ENCODE measurements at regions not wholly inside any gene's neighbourhood (a gene's known extent, or its start where the extent isn't known, plus 50 kb on each side); places are given as distances from the start of the nearest gene placed in this dataset.
"Not testable (repeated sequence)": the region's sequence is repeated elsewhere in the genome, so short reads cannot be mapped to it uniquely, and the experiment has no call there.

- H3K27ac ChIP-seq (ENCODE audit: low read depth, low read length): no peak overlapping the region
- H4K20me1 ChIP-seq (ENCODE audit: insufficient read depth, low read length): no peaks in the 10 kb centered on the region
- H3K27me3 ChIP-seq (ENCODE audit: insufficient read depth, low read length): no peaks in the 10 kb centered on the region
- no peaks in the 10 kb centered on the region for H3K79me2 ChIP-seq (ENCODE audit: insufficient read depth, low read length)
- H3K4me3 ChIP-seq (ENCODE audit: insufficient read depth, low read length): no peak overlapping the region
- H2AFZ ChIP-seq (ENCODE audit: low read length): no peak overlapping the region
- H3K36me3 ChIP-seq (ENCODE audit: insufficient read depth, low read length): no peaks in the 10 kb centered on the region
- H3K4me2 ChIP-seq (ENCODE audit: insufficient read depth, low read length): no peak overlapping the region
- TF ChIP-seq CTCF (IDR thresholded peaks at IDR 0.05; ENCODE audit: extremely low read depth, low read depth, low read length): no peak
- no peaks in the 10 kb centered on the region for H3K9me3 ChIP-seq (ENCODE audit: low read depth, low read length)
- H3K4me1 ChIP-seq (ENCODE audit: insufficient read depth, low read length): no peaks in the 10 kb centered on the region
- DNase-seq (ENCODE audit: insufficient read length, low spot score, missing footprints): peak; percentile 25
Measured at GRCh38 chr10:42149722-42150427, 488.5 kb downstream of the ZNF33B start.

DNA sequence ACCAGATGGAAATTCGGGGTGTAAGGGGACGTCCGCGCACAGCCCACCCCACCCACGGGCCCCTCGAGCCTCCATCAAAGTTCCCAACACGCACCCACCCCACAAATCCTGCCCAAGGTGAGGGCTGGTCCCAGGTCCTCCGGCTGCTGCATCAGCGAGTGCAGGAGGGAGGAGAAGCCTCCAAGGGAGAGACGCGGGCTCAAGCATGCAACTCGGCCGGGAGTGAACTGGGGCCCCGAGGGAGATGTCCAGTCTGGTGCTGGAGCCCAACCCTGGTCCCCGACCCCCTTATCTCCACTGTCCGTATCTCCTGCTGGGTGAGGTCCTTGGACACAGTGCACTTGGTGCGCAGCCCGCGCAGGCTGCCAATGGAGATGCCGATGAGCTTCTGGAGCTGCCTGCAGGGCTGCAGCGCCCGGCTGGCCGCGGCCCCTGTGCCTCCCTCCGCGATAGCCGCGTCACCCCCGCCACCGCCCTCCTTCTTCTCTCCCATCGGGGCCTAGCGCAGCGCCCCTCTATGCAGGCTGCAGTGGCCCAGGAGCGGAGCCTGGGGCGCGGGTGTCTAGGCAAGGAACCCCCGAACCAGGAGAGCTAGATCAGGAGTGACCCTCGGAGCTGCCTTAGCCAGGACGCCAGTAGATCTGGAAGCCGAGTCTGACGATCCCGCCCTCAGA lies 489.2 kb downstream of the ZNF33B start:
- H3K36me3 ChIP-seq (ENCODE audit: insufficient read depth, low read length): no peaks in the 10 kb centered on the region
- no peaks in the 10 kb centered on the region for H4K20me1 ChIP-seq (ENCODE audit: insufficient read depth, low read length)
- H3K27ac ChIP-seq (ENCODE audit: low read depth, low read length): no peak overlapping the region
- no peaks in the 10 kb centered on the region for H3K27me3 ChIP-seq (ENCODE audit: insufficient read depth, low read length)
- H3K4me2 ChIP-seq (ENCODE audit: insufficient read depth, low read length): no peak overlapping the region
- H3K9me3 ChIP-seq (ENCODE audit: low read depth, low read length): no peaks in the 10 kb centered on the region
- no peak overlapping the region for H2AFZ ChIP-seq (ENCODE audit: low read length)
- DNase-seq (ENCODE audit: insufficient read length, low spot score, missing footprints): peak; percentile 36
- no peak for TF ChIP-seq CTCF (IDR thresholded peaks at IDR 0.05; ENCODE audit: extremely low read depth, low read depth, low read length)
- H3K4me1 ChIP-seq (ENCODE audit: insufficient read depth, low read length): no peaks in the 10 kb centered on the region
- no peaks in the 10 kb centered on the region for H3K79me2 ChIP-seq (ENCODE audit: insufficient read depth, low read length)
- H3K4me3 ChIP-seq (ENCODE audit: insufficient read depth, low read length): no peak overlapping the region

GRCh38 chr10:42146165-42146564 lies 492.2 kb downstream of the ZNF33B start:
- not testable (repeated sequence) for H3K27me3 ChIP-seq (ENCODE audit: insufficient read depth, low read length); H3K9me3 ChIP-seq (ENCODE audit: low read depth, low read length); H2AFZ ChIP-seq (ENCODE audit: low read length); H4K20me1 ChIP-seq (ENCODE audit: insufficient read depth, low read length); H3K27ac ChIP-seq (ENCODE audit: low read depth, low read length); H3K4me2 ChIP-seq (ENCODE audit: insufficient read depth, low read length); DNase-seq (ENCODE audit: insufficient read length, low spot score, missing footprints); H3K4me3 ChIP-seq (ENCODE audit: insufficient read depth, low read length); H3K36me3 ChIP-seq (ENCODE audit: insufficient read depth, low read length); H3K4me1 ChIP-seq (ENCODE audit: insufficient read depth, low read length); H3K79me2 ChIP-seq (ENCODE audit: insufficient read depth, low read length)

DNA sequence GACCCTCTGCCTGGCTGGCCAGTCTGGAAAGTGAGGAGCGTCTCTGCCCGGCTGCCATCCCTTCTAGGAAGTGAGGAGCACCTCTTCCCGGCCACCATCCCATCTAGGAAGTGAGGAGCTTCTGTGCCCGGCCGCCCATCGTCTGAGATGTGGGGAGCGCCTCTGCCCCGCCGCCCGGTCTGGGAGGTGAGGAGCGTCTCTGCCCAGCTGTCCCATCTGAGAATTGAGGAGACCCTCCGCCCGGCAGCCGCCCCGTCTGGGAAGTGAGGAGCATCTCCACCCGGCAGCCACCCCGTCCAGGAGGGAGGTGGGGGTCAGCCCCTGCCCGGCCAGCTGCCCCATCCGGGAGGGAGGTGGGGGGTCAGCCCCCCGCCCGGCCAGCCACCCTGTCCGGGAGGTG lies 500.3 kb downstream of the ZNF33B start:
- not testable (repeated sequence) for DNase-seq (ENCODE audit: insufficient read length, low spot score, missing footprints); H3K4me1 ChIP-seq (ENCODE audit: insufficient read depth, low read length); H2AFZ ChIP-seq (ENCODE audit: low read length); H3K79me2 ChIP-seq (ENCODE audit: insufficient read depth, low read length); H3K27ac ChIP-seq (ENCODE audit: low read depth, low read length); H3K36me3 ChIP-seq (ENCODE audit: insufficient read depth, low read length); H3K4me3 ChIP-seq (ENCODE audit: insufficient read depth, low read length); H4K20me1 ChIP-seq (ENCODE audit: insufficient read depth, low read length); H3K9me3 ChIP-seq (ENCODE audit: low read depth, low read length); H3K27me3 ChIP-seq (ENCODE audit: insufficient read depth, low read length); H3K4me2 ChIP-seq (ENCODE audit: insufficient read depth, low read length)

- Histone ChIP-seq H3K4me1 (ENCODE audit: insufficient read depth, low read length) (no peaks in the 10 kb centered on the region), H3K4me3 (ENCODE audit: insufficient read depth, low read length) (no peak overlapping the region), H3K27ac (ENCODE audit: low read depth, low read length) (no peak overlapping the region), H4K20me1 (ENCODE audit: insufficient read depth, low read length) (no peaks in the 10 kb centered on the region), H2AFZ (ENCODE audit: low read length) (no peak overlapping the region), H3K79me2 (ENCODE audit: insufficient read depth, low read length) (no peaks in the 10 kb centered on the region), H3K27me3 (ENCODE audit: insufficient read depth, low read length) (no peaks in the 10 kb centered on the region), H3K36me3 (ENCODE audit: insufficient read depth, low read length) (no peaks in the 10 kb centered on the region), H3K9me3 (ENCODE audit: low read depth, low read length) (no peaks in the 10 kb centered on the region), H3K4me2 (ENCODE audit: insufficient read depth, low read length) (no peak overlapping the region)
- no peak for TF ChIP-seq CTCF (IDR thresholded peaks at IDR 0.05; ENCODE audit: extremely low read depth, low read depth, low read length)
- no peak for DNase-seq (ENCODE audit: insufficient read length, low spot score, missing footprints)
Measured at GRCh38 chr10:42113158-42113450, 525.3 kb downstream of the ZNF33B start.

All from osteoblast (primary cell).